ENCODE measurements at regions not wholly inside any gene's neighbourhood (a gene's known extent, or its start where the extent isn't known, plus 50 kb on each side); places are given as distances from the start of the nearest gene placed in this dataset.

DNA sequence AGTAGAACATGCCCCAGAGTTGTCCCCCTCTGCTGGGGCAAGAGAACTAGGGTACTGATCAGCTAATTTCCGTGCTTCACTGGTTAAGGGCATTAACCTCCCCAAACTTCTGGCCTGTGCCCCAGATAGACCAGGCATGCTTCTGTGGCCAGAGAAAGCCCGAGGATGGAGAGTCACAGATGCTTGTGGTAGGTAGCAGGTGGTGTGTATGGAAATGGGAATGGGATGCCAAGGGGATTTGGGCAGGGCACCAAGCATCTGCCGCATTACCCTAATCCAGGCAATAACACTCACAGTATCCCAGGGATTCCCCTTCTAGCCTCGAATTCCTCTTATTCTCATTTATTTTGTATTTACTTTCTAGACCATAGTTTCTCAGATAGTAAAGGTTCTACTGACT is 124.8 kb upstream of the KLF12 start:
- no peak overlapping the region for H3K27ac ChIP-seq (ENCODE audit: low read depth, low read length, poor library complexity, severe bottlenecking)
- H3K9me3 ChIP-seq (ENCODE audit: low read depth, low read length, poor library complexity, severe bottlenecking), result no peaks in the 10 kb centered on the region
- intact Hi-C loops (cut with micrococcal nuclease; ENCODE audit: unreplicated experiment), result no loop called here
- ChIA-PET CTCF (no interaction called here), POLR2A (ENCODE audit: low non-redundant PET) (no interaction called here)
- no peaks in the 10 kb centered on the region for H3K4me1 ChIP-seq (ENCODE audit: insufficient read depth, low read length, poor library complexity, severe bottlenecking)
- no peaks in the 10 kb centered on the region for H3K36me3 ChIP-seq (ENCODE audit: insufficient read depth, low read length, poor library complexity, severe bottlenecking)
- no TSS peak for BruUV-seq (replicated peaks)
- no peak for TF ChIP-seq EZH2 (IDR thresholded peaks at IDR 0.05; ENCODE audit: borderline replicate concordance, low read depth, low read length, poor library complexity, severe bottlenecking)
- TF ChIP-seq, protein P1, sequence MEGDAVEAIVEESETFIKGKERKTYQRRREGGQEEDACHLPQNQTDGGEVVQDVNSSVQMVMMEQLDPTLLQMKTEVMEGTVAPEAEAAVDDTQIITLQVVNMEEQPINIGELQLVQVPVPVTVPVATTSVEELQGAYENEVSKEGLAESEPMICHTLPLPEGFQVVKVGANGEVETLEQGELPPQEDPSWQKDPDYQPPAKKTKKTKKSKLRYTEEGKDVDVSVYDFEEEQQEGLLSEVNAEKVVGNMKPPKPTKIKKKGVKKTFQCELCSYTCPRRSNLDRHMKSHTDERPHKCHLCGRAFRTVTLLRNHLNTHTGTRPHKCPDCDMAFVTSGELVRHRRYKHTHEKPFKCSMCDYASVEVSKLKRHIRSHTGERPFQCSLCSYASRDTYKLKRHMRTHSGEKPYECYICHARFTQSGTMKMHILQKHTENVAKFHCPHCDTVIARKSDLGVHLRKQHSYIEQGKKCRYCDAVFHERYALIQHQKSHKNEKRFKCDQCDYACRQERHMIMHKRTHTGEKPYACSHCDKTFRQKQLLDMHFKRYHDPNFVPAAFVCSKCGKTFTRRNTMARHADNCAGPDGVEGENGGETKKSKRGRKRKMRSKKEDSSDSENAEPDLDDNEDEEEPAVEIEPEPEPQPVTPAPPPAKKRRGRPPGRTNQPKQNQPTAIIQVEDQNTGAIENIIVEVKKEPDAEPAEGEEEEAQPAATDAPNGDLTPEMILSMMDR (conservative IDR thresholded peaks at IDR 0.05; ENCODE audit: low read depth, low read length), result no peak
- no peak overlapping the region for H3K4me3 ChIP-seq (ENCODE audit: low read depth, low read length, poor library complexity, severe bottlenecking)
- no peak for DNase-seq (ENCODE audit: low spot score)
- no peaks in the 10 kb centered on the region for H3K27me3 ChIP-seq (replicated peaks; ENCODE audit: insufficient read depth, low read depth, low read length, poor library complexity)

DNA sequence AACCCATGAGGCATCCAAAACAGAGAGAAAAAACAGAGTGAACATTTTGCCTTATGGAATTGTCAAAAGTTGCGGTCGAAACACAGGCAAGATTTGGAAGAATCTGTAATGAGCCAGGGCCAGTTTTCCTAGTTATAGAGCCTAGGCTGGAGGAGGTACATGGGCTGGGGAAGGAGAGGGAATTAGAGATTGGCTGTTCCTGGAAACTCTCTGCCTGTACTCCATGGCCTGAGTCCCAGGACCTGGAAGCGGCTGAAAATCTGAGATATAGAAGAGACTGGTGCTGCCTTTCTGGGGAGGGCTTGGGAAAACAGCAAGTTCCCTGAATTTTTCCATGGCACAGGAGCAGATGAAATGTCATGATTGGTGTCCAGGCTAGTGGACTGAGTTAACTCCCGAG is 122.8 kb upstream of the KLF12 start:
- no peak overlapping the region for H3K27ac ChIP-seq (ENCODE audit: low read depth, low read length, poor library complexity, severe bottlenecking)
- no peaks in the 10 kb centered on the region for H3K27me3 ChIP-seq (replicated peaks; ENCODE audit: insufficient read depth, low read depth, low read length, poor library complexity)
- no peaks in the 10 kb centered on the region for H3K4me1 ChIP-seq (ENCODE audit: insufficient read depth, low read length, poor library complexity, severe bottlenecking)
- DNase-seq (ENCODE audit: low spot score), result no peak
- no TSS peak for BruUV-seq (replicated peaks)
- intact Hi-C loops (cut with micrococcal nuclease; ENCODE audit: unreplicated experiment), result no loop called here
- no peaks in the 10 kb centered on the region for H3K36me3 ChIP-seq (ENCODE audit: insufficient read depth, low read length, poor library complexity, severe bottlenecking)
- H3K4me3 ChIP-seq (ENCODE audit: low read depth, low read length, poor library complexity, severe bottlenecking), result no peak overlapping the region
- POLR2A ChIA-PET (ENCODE audit: low non-redundant PET), result no interaction called here
- CTCF ChIA-PET, result no interaction called here
- TF ChIP-seq, protein P1 (conservative IDR thresholded peaks at IDR 0.05; ENCODE audit: low read depth, low read length), result no peak
- TF ChIP-seq EZH2 (IDR thresholded peaks at IDR 0.05; ENCODE audit: borderline replicate concordance, low read depth, low read length, poor library complexity, severe bottlenecking), result no peak
- no peaks in the 10 kb centered on the region for H3K9me3 ChIP-seq (ENCODE audit: low read depth, low read length, poor library complexity, severe bottlenecking)

DNA sequence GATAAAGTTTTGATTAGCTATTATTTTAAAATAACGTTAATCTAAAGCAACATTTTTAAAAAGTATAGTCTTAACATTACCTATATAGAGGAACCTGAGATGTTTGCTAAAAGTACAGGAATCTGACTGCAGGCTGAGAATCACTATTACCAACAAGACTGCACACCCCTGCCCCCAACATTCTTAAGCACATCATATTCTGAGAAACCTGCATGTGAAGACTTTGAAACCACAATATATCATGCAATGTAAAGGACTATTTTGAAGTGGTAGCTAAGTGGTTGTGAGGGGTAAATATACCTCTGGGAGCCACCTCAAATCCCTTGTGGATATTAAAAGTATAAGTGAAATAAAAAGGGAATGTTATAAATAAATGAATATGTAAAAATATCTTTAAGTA is 119.0 kb upstream of the KLF12 start:
- intact Hi-C loops (cut with micrococcal nuclease; ENCODE audit: unreplicated experiment), result no loop called here
- CTCF ChIA-PET, result no interaction called here
- no TSS peak for BruUV-seq (replicated peaks)
- Histone ChIP-seq H3K27me3 (replicated peaks; ENCODE audit: insufficient read depth, low read depth, low read length, poor library complexity) (no peaks in the 10 kb centered on the region), H3K36me3 (ENCODE audit: insufficient read depth, low read length, poor library complexity, severe bottlenecking) (no peaks in the 10 kb centered on the region), H3K4me3 (ENCODE audit: low read depth, low read length, poor library complexity, severe bottlenecking) (no peak overlapping the region), H3K9me3 (ENCODE audit: low read depth, low read length, poor library complexity, severe bottlenecking) (no peaks in the 10 kb centered on the region), H3K4me1 (ENCODE audit: insufficient read depth, low read length, poor library complexity, severe bottlenecking) (no peaks in the 10 kb centered on the region), H3K27ac (ENCODE audit: low read depth, low read length, poor library complexity, severe bottlenecking) (no peak overlapping the region)
- POLR2A ChIA-PET (ENCODE audit: low non-redundant PET), result no interaction called here
- no peak for DNase-seq (ENCODE audit: low spot score)
- TF ChIP-seq, protein P1 (conservative IDR thresholded peaks at IDR 0.05; ENCODE audit: low read depth, low read length), result no peak
- no peak for TF ChIP-seq EZH2 (IDR thresholded peaks at IDR 0.05; ENCODE audit: borderline replicate concordance, low read depth, low read length, poor library complexity, severe bottlenecking)
